Neural cell (in vitro differentiated cells): ENCODE measurements at regions not wholly inside any gene's neighbourhood (a gene's known extent, or its start where the extent isn't known, plus 50 kb on each side); places are given as distances from the start of the nearest gene placed in this dataset.

ENCODE experiments used
- H2AFZ ChIP-seq: fragments of 200-600, 300-800 bp; sonication (generic), shearing (Covaris generic); 2 replicates; pipeline ENCODE4 v1.6.0; 2014; ENCODE audit warnings: low read depth, mild to moderate bottlenecking, antibody characterized with exemption, low read length, moderate library complexity
- H3F3A ChIP-seq: fragments of 200-600 bp; shearing (Covaris generic); 2 replicates; pipeline ENCODE4 v1.6.1; 2016; ENCODE audit warnings: mild to moderate bottlenecking, moderate library complexity, mixed read lengths, antibody characterized with exemption, low read length; ENCODE audit not compliant: insufficient read depth, poor library complexity, severe bottlenecking
- H3K27ac ChIP-seq: fragments of 200-600, 300-800 bp; sonication (generic), shearing (Covaris generic); 2 replicates; pipeline ENCODE4 v1.5.1; 2014; ENCODE audit warnings: mild to moderate bottlenecking, low read length, moderate library complexity
- H3K27me3 ChIP-seq: fragments of 300-800, 200-600 bp; sonication (generic), shearing (Covaris generic); 2 replicates; pipeline ENCODE4 v1.6.0; 2014; ENCODE audit warnings: mild to moderate bottlenecking, low read depth, low read length, moderate library complexity; ENCODE audit not compliant: insufficient read depth
- H3K36me3 ChIP-seq: fragments of 300-800, 200-600 bp; sonication (generic), shearing (Covaris generic); 2 replicates; pipeline ENCODE4 v1.5.1; 2014; ENCODE audit warnings: mild to moderate bottlenecking, antibody characterized with exemption, low read length, moderate library complexity; ENCODE audit not compliant: insufficient read depth
- H3K4me2 ChIP-seq: fragments of 300-800, 200-600 bp; sonication (generic), shearing (Covaris generic); 2 replicates; pipeline ENCODE4 v1.6.0; 2014; ENCODE audit warnings: mild to moderate bottlenecking, low read length
- H3K4me3 ChIP-seq: fragments of 300-800, 200-600 bp; sonication (generic), shearing (Covaris generic); 2 replicates; pipeline ENCODE4 v1.5.1; 2014; ENCODE audit warnings: mild to moderate bottlenecking, low read length, moderate library complexity
- H3K79me2 ChIP-seq: fragments of 200-600 bp; shearing (Covaris generic); replicated peaks from 2 replicates; pipeline ENCODE4 v1.6.0; 2014; ENCODE audit warnings: mild to moderate bottlenecking, low read length, moderate library complexity; ENCODE audit not compliant: insufficient read depth
- H3K9ac ChIP-seq: fragments of 300-800, 200-600 bp; sonication (generic), shearing (Covaris generic); 2 replicates; pipeline ENCODE4 v1.6.1; 2016; ENCODE audit warnings: mild to moderate bottlenecking, low read length, mixed read lengths
- H3K9me2 ChIP-seq: fragments of 200-600 bp; shearing (Covaris generic); 2 replicates; pipeline ENCODE4 v1.6.1; 2016; ENCODE audit warnings: mild to moderate bottlenecking, low read length, mixed read lengths; ENCODE audit not compliant: insufficient read depth
- H3K9me3 ChIP-seq: fragments of 200-600, 300-800 bp; sonication (generic), shearing (Covaris generic); 2 replicates; pipeline ENCODE4 v1.6.1; 2016; ENCODE audit warnings: mild to moderate bottlenecking, mixed run types, low read length, moderate library complexity, mixed read lengths
- H4K20me1 ChIP-seq: fragments of 200-600 bp; shearing (Covaris generic); 2 replicates; pipeline ENCODE4 v1.6.1; 2016; ENCODE audit warnings: mild to moderate bottlenecking, mixed run types; ENCODE audit not compliant: insufficient read depth
- CTCF ChIP-seq: fragments of 450-650 bp; IDR thresholded peaks from 2 replicates; pipeline ENCODE4 v1.5.1; 2014; ENCODE audit warnings: antibody characterized with exemption, mild to moderate bottlenecking, moderate library complexity; ENCODE audit not compliant: poor library complexity, severe bottlenecking
- EP300 ChIP-seq: fragments of 450-650 bp; conservative IDR thresholded peaks from 2 replicates; pipeline ENCODE4 v1.6.1; 2014; ENCODE audit warnings: antibody characterized with exemption, mild to moderate bottlenecking, moderate library complexity; ENCODE audit not compliant: poor library complexity, severe bottlenecking
- EZH2 ChIP-seq: fragments of 200-600, 300-800 bp; shearing (Covaris generic), sonication (generic); IDR thresholded peaks from 2 replicates; pipeline ENCODE4 v1.6.1; 2014; ENCODE audit warnings: antibody characterized with exemption, low read length, borderline replicate concordance, mild to moderate bottlenecking; ENCODE audit not compliant: insufficient read depth, poor library complexity, severe bottlenecking
- MXI1 ChIP-seq: fragments of 450-650 bp; conservative IDR thresholded peaks from 2 replicates; pipeline ENCODE4 v1.6.1; 2014; ENCODE audit warnings: antibody characterized with exemption, mild to moderate bottlenecking; ENCODE audit not compliant: poor library complexity, severe bottlenecking
- POLR2AphosphoS5 ChIP-seq: IDR thresholded peaks from 2 replicates; pipeline ENCODE4 v1.6.1; 2012
- RAD21 ChIP-seq: fragments of 450-650 bp; conservative IDR thresholded peaks from 2 replicates; pipeline ENCODE4 v1.6.1; 2014; ENCODE audit warnings: antibody characterized with exemption, mild to moderate bottlenecking, moderate library complexity
- REST ChIP-seq: IDR thresholded peaks from 2 replicates; pipeline ENCODE4 v1.6.1; 2012; ENCODE audit warnings: borderline replicate concordance
- SMC3 ChIP-seq: fragments of 450-650 bp; conservative IDR thresholded peaks from 2 replicates; pipeline ENCODE4 v1.6.1; 2014; ENCODE audit warnings: antibody characterized with exemption, mild to moderate bottlenecking, moderate library complexity; ENCODE audit not compliant: poor library complexity
- TAF1 ChIP-seq: IDR thresholded peaks from 2 replicates; pipeline ENCODE4 v1.6.1; 2012; ENCODE audit warnings: low read depth

- H3F3A ChIP-seq: no peaks in the 10 kb centered on the region
- H3K79me2 ChIP-seq: no peaks in the 10 kb centered on the region
- H3K9me3 ChIP-seq: no peaks in the 10 kb centered on the region
- TF ChIP-seq POLR2AphosphoS5: no peak
- no peak for TF ChIP-seq EZH2
- TF ChIP-seq SMC3: no peak
- no peak for TF ChIP-seq TAF1
- TF ChIP-seq CTCF: no peak
- TF ChIP-seq REST: no peak
- no peak for TF ChIP-seq RAD21
- no peak for TF ChIP-seq EP300
- TF ChIP-seq MXI1: no peak
- H2AFZ ChIP-seq: no peak overlapping the region
- H3K36me3 ChIP-seq: no peaks in the 10 kb centered on the region
- H3K9me2 ChIP-seq: no peaks in the 10 kb centered on the region
- H3K9ac ChIP-seq: no peak overlapping the region
- no peaks in the 10 kb centered on the region for H3K27me3 ChIP-seq
- no peak overlapping the region for H3K4me3 ChIP-seq
- no peak overlapping the region for H3K27ac ChIP-seq
- H3K4me2 ChIP-seq: no peak overlapping the region
- no peaks in the 10 kb centered on the region for H4K20me1 ChIP-seq
Observed at GRCh38 chr15:49741712-49742111, 120.9 kb downstream of the DTWD1 start.

DNA sequence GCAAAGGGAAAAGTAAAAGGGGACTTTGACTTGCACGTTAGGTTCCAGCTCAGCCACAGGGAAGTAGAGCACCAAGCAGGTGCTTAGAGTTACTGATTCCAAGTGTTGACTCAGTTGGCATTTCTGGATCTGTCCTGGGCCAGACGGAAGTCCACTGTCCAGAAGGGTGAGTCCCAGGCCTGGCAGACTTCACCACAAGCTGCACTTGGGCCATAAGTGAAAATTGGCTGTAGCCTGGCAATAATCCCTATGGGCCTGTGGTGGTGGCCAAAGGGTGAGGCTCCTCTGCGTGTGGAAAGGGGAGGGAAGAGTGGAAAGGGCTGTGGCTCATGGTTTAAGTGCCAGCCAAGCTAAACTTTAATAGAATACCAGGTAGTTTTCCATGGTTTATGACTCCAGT, 121.5 kb downstream of the DTWD1 start:
- Histone ChIP-seq H3K36me3 (no peaks in the 10 kb centered on the region), H3F3A (no peaks in the 10 kb centered on the region), H3K9me2 (no peaks in the 10 kb centered on the region), H3K4me2 (no peak overlapping the region), H3K9me3 (no peaks in the 10 kb centered on the region), H3K4me3 (no peak overlapping the region), H3K27ac (no peak overlapping the region), H2AFZ (no peak overlapping the region), H3K27me3 (no peaks in the 10 kb centered on the region), H3K9ac (no peak overlapping the region), H3K79me2 (no peaks in the 10 kb centered on the region), H4K20me1 (no peaks in the 10 kb centered on the region)
- no peak for TF ChIP-seq REST
- no peak for TF ChIP-seq EZH2
- no peak for TF ChIP-seq EP300
- no peak for TF ChIP-seq RAD21
- TF ChIP-seq POLR2AphosphoS5: no peak
- no peak for TF ChIP-seq MXI1
- TF ChIP-seq SMC3: no peak
- no peak for TF ChIP-seq CTCF
- no peak for TF ChIP-seq TAF1
